ENCODE measurements at regions not wholly inside any gene's neighbourhood (a gene's known extent, or its start where the extent isn't known, plus 50 kb on each side); places are given as distances from the start of the nearest gene placed in this dataset.
A peak's percentile ranks its signal among the peaks of the same experiment; 100 is the strongest.
"Not testable (repeated sequence)": the region's sequence is repeated elsewhere in the genome, so short reads cannot be mapped to it uniquely, and the experiment has no call there.

DNA sequence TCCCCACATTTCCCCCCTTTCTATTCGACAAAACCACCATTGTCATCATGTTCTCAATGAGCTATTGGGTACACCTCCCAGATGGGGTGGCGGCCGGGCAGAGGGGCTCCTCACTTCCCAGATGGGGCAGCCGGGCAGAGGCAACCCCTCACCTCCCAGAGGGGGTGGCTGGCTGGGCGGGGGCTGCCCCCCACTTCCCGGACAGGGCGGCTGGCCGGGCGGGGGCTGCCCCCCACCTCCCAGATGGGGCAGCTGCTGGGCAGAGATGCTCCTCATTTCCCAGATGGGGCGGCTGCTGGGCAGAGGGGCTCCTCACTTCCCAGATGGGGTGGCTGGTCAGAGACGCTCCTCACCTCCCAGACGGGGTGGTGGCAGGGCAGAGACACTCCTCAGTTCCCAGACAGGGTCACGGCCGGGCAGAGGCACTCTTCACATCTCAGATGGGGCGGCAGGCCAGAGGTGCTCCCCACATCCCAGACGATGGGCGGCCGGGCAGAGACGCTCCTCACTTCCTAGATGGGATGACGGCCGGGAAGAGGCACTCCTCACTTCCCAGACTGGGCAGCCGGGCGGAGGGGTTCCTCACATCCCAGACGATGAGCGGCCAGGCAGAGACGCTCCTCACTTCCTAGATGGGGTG, 221.5 kb downstream of the NNT start:
- not testable (repeated sequence) for DNase-seq (ENCODE audit: low spot score)

DNA sequence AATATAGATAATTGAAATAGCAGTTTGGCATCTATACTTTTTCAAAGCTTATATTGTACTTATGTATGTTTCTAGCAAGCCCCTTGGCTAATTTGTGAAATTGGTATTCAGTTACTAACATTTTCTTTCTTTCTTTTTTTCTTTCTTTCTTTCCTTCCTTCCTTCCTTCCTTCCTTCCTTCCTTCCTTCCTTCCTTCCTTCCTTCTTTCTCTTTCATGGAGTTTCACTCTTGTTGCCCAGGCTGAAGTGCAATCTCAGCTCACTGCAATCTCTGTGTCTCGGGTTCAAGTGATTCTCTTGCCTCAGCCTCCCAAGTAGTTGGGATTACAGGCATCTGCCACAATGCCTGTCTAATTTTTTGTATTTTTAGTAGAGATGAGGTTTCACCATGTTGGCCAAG, 215.4 kb downstream of the NNT start:
- not testable (repeated sequence) for DNase-seq (ENCODE audit: low spot score)

DNA sequence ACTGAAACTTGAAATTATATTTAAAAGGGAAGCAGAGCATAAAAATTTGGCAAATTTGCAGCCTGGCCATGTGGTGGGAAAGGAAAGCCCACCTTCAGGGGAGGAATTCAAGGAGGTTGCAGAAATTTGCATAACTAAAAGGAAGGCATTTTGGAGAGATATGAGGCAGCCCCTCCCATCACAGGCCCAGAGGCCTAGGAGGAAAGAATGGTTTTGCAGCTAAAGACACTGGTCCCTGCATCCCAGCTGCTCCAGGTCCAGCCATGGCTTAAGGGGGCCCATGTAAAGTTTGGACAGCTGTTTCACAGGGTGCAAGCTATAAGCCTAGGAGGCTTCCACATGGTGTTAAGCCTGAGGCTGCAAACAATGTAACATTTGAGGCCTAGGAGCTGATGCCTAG, 212.5 kb downstream of the NNT start:
- no peak for DNase-seq (ENCODE audit: low spot score)

DNA sequence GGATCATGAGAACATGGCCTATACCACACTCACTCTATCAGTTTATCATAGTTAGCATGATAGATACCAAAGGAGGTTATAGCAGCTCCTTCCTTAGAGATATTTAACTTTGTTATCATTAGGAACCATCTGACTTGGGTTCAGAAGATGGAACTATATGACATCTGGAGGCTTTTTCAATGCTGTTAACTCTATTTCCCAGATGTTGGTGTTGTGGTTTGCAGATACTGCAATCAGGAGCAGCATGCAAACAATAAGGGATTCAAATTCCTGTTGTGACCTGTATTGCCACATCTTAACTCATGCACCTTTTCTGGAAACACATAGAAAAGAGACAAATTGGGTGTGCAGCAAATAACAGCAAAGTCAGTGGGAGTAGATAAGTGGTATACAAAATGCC, 201.7 kb downstream of the NNT start:
- DNase-seq (ENCODE audit: low spot score), result no peak

DNA sequence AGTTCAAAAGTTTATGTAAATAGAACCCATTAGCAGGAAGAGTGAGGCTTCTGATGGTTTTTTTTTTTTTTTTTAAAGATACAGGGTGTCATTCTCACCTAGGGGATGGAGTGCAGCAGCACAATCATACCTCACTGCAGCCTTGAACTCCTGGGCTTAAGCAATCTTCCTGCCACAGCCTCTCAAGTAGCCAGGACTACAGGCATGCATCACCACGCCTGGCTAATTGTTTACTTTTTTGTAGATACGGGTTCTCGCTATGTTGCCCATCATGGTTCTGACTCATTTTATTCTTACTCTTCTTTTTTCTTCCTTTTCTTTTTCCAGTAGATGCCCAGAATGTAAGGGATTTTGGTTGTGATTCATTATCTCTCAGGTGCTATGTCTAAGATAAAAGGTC, 201.1 kb downstream of the NNT start:
- DNase-seq (ENCODE audit: low spot score), result no peak

DNA sequence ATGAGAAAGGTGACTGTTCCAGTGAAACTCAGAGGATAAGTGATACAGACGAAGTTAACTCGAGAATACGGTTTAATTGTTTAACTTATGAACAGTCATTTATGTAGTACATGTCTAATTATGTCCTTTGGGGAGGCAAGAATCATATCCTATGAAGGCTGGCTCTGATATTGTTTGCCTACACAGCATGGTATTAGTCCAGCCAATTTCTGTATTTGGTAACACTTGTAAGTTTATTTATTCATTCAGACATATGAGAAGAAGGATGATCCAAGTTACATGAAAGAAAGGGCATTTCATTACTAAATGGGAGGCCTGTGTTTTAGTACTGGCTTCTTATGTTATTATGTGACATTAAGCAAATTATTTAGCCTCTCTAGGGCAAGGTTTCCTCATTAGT, 199.7 kb downstream of the NNT start:
- DNase-seq (ENCODE audit: low spot score), result no peak

DNA sequence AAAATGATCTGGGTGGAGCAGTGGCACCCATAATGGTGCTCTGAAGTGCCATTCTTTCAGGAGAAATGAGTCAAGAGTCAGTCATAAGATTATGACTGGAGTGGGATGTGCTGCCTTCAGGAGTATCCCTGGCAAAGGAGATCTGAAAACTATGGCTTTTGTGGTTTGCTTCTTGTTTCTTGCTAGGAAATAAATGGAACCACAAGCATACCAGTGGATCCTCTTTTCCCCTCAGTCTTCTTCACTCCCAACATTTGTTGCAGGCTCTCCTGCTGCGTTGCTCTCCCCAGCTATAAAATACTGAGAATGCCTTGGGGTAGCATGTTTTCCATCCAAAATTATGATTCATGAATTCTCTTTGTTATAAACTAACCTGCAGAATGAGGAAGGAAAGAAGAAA, 199.1 kb downstream of the NNT start:
- DNase-seq (ENCODE audit: low spot score), result no peak

DNA sequence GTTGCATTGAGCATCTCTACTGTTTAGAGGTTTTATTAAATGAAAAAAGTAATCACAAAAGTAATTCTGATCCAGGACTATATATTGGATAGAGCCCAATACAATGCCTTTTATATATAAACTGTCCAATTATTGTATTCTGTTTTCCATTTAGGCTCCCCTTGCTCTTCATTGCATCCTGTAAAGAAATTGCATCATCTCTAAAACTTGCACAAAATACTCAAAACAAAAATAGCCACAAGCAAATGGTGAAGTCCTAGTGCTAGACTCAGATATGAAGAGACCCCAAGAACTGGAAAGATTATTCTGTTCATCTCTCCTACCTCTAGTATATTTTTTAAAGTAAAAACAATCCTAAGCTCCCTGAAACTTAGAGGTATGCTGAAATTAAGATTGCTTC, 195.8 kb downstream of the NNT start:
- DNase-seq (ENCODE audit: low spot score), result no peak

DNA sequence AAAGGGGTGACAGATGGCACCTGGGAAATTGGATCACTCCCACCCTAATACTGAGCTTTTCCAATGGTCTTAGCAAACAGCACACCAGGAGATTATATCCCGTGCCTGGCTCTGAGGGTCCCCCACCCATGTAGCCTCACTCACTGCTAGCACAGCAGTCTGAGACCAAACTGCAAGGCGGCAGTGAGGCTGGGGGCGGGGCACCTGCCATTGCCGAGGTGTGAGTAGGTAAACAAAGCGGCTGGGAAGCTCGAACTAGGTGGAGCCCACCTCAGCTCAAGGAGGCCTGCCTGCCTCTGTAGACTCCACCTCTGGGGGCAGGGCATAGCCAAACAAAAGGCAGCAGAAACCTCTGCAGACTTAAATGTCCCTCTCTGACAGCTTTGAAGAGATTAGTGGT, 188.9 kb downstream of the NNT start:
- DNase-seq (ENCODE audit: low spot score), result not testable (repeated sequence)

DNA sequence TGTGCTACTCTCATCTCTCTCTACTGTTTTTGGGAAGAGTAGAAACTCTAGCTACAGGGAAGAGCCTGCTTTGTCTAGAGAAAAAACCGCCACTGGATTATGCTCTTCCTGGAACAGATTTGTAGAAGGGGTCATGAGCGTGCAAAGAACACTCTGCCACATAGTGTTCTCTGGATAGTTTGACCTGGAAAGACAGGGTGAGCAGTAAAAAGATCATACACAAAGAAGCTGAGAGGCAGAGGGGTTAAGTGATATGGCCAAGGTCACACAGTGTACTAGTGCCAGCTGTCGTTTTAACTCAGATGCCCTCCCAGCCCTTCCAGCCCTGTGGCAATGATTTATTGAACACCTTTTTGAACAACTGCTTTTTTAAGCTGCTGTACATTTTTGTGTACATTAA, 182.2 kb downstream of the NNT start:
- no peak for DNase-seq (ENCODE audit: low spot score)

DNA sequence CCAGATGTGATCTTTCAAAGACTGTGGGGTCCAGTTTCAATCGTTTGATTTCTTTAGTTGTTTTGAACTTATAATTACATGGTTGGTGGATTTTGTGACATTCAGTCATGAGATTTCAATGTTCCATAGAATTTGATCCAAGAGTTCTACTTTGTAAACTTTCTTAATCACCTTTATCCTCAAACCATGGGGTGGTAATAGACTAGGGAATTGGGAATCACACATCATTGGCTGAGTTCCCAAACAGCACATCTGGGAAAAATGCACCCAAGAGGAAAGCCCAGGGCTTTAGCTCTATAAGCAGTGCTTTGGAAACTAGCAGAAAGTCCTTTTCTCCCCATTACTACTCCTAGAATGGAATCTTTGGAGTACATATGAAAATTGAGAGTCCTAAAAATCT, 177.6 kb downstream of the NNT start:
- no peak for DNase-seq (ENCODE audit: low spot score)

DNA sequence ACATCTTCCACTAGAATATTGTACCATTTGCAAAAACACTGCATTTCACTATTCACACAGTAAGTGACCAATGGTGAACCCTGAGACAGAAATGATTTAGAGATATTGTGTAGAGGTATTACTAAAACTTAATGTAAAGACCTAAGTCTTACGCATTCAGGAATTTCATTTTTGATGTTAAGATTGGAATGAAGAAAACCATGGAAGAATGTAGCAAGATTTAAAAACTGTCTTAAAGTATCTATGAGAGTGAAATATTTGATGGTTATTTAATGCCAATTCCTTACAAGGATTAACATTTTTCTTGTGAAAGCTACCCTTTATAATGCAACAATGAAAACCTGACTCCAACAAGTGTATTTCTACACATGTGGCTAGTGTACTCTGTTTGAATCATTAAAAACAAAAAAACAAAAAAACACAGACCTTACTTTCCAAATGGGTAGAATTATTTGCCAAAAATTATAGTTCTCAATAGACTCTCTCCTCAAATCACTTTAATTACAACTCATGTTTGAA, 172.0 kb downstream of the NNT start:
- peak; percentile 50 for DNase-seq (ENCODE audit: low spot score)

DNA sequence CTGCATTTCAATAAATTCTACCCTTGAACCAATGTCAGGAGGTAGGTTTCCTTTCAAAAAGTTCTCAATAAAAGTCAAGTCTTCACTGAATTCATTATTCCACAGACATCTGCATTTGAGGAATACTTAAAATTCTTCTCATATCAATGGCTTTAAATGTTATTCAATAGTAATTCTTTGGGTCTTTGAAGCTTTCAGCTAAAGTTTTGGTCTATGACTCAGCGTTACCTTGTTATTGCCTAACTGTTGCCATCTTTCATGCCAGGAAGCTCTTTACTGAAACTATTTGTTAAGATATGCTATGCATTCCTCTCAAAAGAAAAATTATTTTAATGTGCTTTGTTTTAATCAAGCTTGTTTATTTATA, 170.5 kb downstream of the NNT start:
- DNase-seq (ENCODE audit: low spot score), result peak; percentile 62

DNA sequence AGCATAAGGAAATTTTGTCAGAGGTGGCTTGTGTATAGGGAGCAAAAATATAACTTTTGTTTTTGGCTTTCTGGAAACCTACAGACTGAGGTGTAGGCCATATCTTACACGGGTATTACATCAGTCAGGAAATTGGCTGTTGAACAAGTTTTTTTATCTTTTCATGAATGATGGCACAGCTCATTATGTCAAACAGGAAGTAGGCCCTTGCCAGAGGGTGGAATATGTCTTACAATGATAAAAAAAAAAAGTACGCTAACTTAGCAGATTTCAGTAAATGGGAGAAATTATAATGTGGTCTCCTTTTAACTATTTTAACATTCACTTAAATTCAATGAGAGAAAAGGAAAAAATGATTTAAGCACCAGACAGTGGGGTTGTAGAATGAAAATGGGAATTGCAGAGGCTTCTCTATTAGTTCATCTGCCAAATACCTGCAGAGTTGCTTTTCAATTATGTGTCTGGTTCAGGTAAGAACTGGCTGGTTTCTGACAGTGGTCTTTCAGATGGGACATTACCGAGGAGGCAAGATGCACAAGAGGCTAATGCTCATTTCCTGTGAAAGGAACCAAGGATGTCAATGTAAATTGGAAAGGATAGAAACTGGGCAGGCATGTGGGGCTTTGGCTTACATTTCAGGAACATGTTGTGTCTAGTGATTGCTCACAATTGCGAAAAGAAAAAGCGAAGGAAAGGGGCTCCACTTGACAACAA, 169.9 kb downstream of the NNT start:
- DNase-seq (ENCODE audit: low spot score), result peak; percentile 35

DNA sequence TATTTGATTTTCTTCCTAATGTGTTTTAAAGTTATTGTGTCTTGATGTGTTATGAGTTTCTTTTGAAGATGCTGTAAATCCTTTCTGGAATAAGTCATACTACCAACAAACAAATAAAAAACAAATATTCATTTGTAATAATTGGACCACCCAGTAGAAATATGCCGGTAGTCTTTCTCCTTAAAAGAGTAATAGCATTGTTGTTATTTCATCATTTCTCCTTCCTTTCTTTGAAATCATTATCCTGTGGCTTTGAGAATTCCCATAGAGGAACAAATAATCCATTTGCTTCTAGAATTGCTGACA, 169.4 kb downstream of the NNT start:
- no peak for DNase-seq (ENCODE audit: low spot score)

DNA sequence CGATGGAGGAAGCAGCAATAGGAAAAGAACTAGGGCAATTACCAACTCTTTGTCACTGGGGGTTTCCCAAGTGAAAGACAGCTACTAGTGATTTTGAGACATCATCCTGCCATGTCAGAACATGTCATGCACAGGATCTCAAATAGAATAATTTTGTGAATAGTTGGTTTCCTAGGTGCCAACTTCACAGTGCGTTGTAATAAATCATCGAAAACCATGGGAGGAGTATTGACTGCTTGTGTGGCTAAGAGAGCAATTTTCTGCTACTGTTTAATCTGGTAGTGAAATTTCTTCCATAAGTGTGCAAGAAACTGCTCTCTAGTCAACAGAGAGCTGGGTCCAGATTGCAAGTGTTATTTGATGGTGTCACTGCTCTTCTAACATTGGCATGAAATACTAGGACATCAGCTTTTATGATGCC, 168.6 kb downstream of the NNT start:
- no peak for DNase-seq (ENCODE audit: low spot score)

DNA sequence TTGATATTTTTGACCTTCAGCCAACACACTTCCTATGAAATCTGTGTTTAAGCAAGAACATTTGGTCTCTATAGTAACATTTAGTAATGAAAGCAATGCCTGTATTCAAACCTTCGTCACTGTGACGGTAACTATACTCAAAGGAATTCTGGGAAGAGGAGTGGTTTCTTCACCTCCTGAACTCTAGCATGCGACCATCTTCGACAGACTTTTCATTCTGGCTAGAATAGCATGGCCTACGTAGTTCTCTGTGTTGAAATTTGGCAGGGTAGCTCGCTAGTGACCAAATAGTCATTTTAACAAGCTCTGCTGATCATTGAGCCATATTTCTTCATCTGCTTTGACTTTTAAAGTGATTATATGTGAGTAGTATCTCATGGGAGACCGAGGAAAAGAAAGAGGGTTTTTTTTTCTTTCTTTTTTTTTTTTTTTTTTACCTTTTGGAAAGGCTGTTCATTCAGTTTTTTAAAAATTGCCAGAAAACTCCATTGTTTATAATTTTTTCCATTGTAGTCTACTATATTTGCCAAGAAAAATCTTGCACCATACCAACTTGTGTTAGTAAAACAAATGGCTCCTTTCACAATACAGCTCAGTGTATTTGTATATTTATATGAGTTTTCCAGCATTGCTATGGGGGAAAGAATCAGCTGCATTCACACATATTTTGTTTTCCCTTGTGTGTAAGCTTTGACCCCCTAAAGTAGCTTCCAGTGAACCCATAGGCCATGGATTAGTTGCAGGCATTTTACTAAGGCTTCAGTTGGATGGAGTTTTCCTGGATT, 166.8 kb downstream of the NNT start:
- DNase-seq (ENCODE audit: low spot score), result peak; percentile 64

Data from umbilical cord (tissue), 1 donor.